ENCODE measurements at regions not wholly inside any gene's neighbourhood (a gene's known extent, or its start where the extent isn't known, plus 50 kb on each side); places are given as distances from the start of the nearest gene placed in this dataset.

DNA sequence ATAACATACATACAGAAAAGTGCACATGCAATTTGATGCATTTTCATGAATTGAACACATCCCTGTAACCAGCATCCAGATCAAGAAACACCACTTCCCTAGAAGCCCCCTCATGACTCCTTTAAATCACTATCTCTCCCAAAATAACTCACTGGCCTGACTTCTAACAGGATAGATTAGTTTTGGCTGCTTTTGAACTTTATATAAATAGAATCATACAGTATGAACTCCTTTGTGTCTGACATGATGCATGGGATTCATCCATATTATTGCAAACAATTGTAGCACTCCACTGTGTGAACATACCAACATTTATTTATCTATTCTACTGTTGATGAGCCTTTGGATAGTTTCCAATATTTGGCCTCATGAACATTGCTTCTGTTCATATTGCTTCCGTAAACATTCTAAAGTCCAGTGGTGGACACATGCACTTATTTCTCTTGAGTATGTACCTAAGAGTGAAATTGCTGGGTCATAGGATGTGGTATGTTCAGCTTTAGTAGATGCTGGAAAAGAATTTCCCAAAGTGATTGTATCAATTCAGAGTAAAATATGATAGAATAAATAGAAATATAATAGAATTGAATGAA is 148.7 kb upstream of the GDNF start:
- peaks cover 8 to 56% (median 41%) of the 10 kb centered on the region in 4 donors for H3K4me1 ChIP-seq
- TF ChIP-seq POLR2AphosphoS5 (IDR thresholded peaks at IDR 0.05) (no peak), POLR2A (IDR thresholded peaks at IDR 0.05; ENCODE audit: low read depth) (no peak), EP300 (IDR thresholded peaks at IDR 0.05) (no peak)
- TF ChIP-seq, protein P1, sequence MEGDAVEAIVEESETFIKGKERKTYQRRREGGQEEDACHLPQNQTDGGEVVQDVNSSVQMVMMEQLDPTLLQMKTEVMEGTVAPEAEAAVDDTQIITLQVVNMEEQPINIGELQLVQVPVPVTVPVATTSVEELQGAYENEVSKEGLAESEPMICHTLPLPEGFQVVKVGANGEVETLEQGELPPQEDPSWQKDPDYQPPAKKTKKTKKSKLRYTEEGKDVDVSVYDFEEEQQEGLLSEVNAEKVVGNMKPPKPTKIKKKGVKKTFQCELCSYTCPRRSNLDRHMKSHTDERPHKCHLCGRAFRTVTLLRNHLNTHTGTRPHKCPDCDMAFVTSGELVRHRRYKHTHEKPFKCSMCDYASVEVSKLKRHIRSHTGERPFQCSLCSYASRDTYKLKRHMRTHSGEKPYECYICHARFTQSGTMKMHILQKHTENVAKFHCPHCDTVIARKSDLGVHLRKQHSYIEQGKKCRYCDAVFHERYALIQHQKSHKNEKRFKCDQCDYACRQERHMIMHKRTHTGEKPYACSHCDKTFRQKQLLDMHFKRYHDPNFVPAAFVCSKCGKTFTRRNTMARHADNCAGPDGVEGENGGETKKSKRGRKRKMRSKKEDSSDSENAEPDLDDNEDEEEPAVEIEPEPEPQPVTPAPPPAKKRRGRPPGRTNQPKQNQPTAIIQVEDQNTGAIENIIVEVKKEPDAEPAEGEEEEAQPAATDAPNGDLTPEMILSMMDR (IDR thresholded peaks at IDR 0.05): no peak
- no peak overlapping the region for H3K4me3 ChIP-seq
- DNase-seq (ENCODE audit: extremely low spot score): no peak
- WGBS: 74% methylated on average over 1 of the region's 1 CpG
- H3K27ac ChIP-seq (replicated peaks in 1 of 4): no peak overlapping the region
- intact Hi-C loops (cut with DNase I): no loop called here
- H3K36me3 ChIP-seq: no peaks in the 10 kb centered on the region
- H3K9me3 ChIP-seq: no peaks in the 10 kb centered on the region
- no peaks in the 10 kb centered on the region for H3K27me3 ChIP-seq

DNA sequence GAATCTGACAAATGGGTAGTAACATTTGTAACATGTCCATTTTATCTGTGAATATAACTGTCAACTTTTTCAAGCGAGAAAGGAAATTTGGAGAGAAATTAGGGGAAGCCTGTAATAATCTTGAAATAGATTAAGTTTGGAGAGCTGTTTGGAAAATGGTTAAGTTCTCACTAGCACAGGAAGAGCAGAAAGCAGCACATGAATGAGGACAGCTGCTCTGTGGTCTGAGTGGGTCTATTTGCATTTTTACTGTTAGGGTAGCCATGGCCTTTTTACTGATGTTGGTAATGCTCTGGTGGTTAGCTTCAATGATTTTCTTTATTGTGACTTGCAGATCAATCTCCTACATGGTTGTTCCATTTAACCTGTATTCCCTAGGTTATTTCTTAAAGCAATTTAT is 144.5 kb upstream of the GDNF start:
- H3K27ac ChIP-seq (replicated peaks in 1 of 4): no peak overlapping the region

DNA sequence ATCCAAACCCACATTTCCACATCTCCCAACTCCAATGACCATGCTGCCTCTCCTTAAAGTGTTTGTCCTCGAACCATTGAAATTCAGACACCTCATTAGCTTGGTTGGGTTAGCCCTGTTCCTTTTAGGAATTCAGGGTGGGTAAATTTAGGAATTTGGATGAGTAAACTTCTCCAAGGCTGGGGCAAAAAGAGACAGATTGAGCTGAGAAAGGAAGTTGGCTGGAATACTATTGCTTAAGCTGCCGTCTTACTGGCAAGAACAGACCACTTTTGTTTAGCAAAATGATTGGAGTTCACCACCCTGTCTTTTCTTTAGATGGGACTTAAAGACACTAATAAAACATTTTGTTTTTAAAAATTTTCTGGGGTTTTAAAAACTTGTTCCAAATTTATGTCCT is 143.6 kb upstream of the GDNF start:
- peaks cover 0 to 22% (median 9%) of the 10 kb centered on the region in 4 donors for H3K4me1 ChIP-seq
- WGBS: 41% methylated on average over 2 of the region's 2 CpGs
- intact Hi-C loops (cut with DNase I): no loop called here
- no peaks in the 10 kb centered on the region for H3K36me3 ChIP-seq
- no peak for DNase-seq (ENCODE audit: extremely low spot score)
- H3K27ac ChIP-seq (replicated peaks in 1 of 4): peak overlapping the region in 1 of 4 donors; percentile 28
- peaks cover 0 to 11% (median 0%) of the 10 kb centered on the region in 4 donors for H3K9me3 ChIP-seq
- no peak overlapping the region for H3K4me3 ChIP-seq
- TF ChIP-seq POLR2A (IDR thresholded peaks at IDR 0.05; ENCODE audit: low read depth): no peak
- no peak for TF ChIP-seq EP300 (IDR thresholded peaks at IDR 0.05)
- TF ChIP-seq, protein P1 (IDR thresholded peaks at IDR 0.05): no peak
- TF ChIP-seq POLR2AphosphoS5 (IDR thresholded peaks at IDR 0.05): no peak
- no peaks in the 10 kb centered on the region for H3K27me3 ChIP-seq

More for the DNA sequence above, 144.5 kb upstream of the GDNF start:
- no peak for TF ChIP-seq EP300 (IDR thresholded peaks at IDR 0.05)
- no peak for TF ChIP-seq POLR2AphosphoS5 (IDR thresholded peaks at IDR 0.05)
- TF ChIP-seq, protein P1 (IDR thresholded peaks at IDR 0.05): no peak
- no peak for TF ChIP-seq POLR2A (IDR thresholded peaks at IDR 0.05; ENCODE audit: low read depth)
- WGBS: 75% methylated on average over 1 of the region's 1 CpG
- intact Hi-C loops (cut with DNase I): no loop called here
- Histone ChIP-seq H3K36me3 (no peaks in the 10 kb centered on the region), H3K9me3 (peaks cover 0 to 11% (median 0%) of the 10 kb centered on the region in 4 donors), H3K4me1 (peaks cover 0 to 30% (median 18%) of the 10 kb centered on the region in 4 donors), H3K4me3 (no peak overlapping the region), H3K27me3 (no peaks in the 10 kb centered on the region)
- no peak for DNase-seq (ENCODE audit: extremely low spot score)

DNA sequence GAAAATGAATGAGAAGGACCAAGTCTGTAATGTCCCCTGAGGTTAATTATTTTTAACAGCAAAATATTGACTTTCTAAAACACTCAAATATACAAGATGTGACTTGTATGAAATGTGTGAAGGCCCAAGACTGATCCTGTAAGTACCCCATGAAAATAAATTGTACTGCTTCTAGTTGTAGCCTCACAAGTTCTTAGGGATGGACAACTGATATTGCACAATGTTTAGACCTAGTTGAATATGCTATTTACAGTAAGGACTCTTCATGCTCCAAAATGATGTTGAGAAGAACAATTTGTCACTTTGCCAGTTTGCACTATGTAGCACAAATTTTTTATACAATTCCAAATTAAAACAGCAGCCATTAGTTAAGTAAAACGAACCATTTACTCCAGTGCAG is 139.7 kb upstream of the GDNF start:
- 77% methylated on average over 1 of the region's 1 CpG for WGBS
- intact Hi-C loops (cut with DNase I): no loop called here
- Histone ChIP-seq H3K36me3 (no peaks in the 10 kb centered on the region), H3K27ac (replicated peaks in 1 of 4) (no peak overlapping the region), H3K4me3 (no peak overlapping the region), H3K9me3 (peaks cover 0 to 11% (median 0%) of the 10 kb centered on the region in 4 donors), H3K4me1 (no peaks in the 10 kb centered on the region), H3K27me3 (no peaks in the 10 kb centered on the region)
- TF ChIP-seq POLR2A (IDR thresholded peaks at IDR 0.05; ENCODE audit: low read depth): no peak
- no peak for TF ChIP-seq EP300 (IDR thresholded peaks at IDR 0.05)
- DNase-seq (ENCODE audit: extremely low spot score): no peak

DNA sequence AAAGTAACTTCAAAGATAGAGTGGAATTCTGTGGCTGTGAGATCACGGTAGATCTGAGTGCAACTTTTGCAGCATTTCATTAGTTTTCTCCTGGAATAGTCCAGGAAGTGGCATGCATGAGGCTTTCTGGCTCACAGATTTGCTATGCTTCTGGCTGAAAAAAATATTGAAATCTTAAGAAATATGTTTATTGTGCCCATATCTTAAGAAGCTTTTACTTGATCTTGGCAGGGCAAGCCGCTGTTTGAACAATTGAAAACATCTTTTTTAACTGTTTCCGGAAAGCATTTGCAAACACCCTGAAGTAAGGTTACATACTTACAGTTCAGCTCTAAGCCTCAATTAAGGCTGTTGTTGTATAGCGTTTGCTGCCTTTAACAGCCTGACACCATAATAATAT is 135.7 kb upstream of the GDNF start:
- peaks cover 0 to 4% (median 0%) of the 10 kb centered on the region in 4 donors for H3K9me3 ChIP-seq
- no peaks in the 10 kb centered on the region for H3K27me3 ChIP-seq
- no peak overlapping the region for H3K27ac ChIP-seq (replicated peaks in 1 of 4)
- no peak overlapping the region for H3K4me3 ChIP-seq
- no peaks in the 10 kb centered on the region for H3K36me3 ChIP-seq
- DNase-seq (ENCODE audit: extremely low spot score): no peak
- 51% methylated on average over 4 of the region's 4 CpGs for WGBS
- H3K4me1 ChIP-seq: no peaks in the 10 kb centered on the region
- intact Hi-C loops (cut with DNase I): no loop called here
- TF ChIP-seq, protein P1 (IDR thresholded peaks at IDR 0.05): no peak
- no peak for TF ChIP-seq POLR2A (IDR thresholded peaks at IDR 0.05; ENCODE audit: low read depth)
- no peak for TF ChIP-seq POLR2AphosphoS5 (IDR thresholded peaks at IDR 0.05)
- no peak for TF ChIP-seq EP300 (IDR thresholded peaks at IDR 0.05)
